Gastrocnemius medialis (tissue), 4 donors: ENCODE measurements at regions not wholly inside any gene's neighbourhood (a gene's known extent, or its start where the extent isn't known, plus 50 kb on each side); places are given as distances from the start of the nearest gene placed in this dataset.

Source experiments
- CTCF ChIP-seq, 5 experiments: fragments of 450-650 bp in 3 of 5; fragments of 200-600 bp in 2 of 5; sonication (generic) in 2 of 5; IDR thresholded peaks in 4 of 5; conservative IDR thresholded peaks in 1 of 5; 1 replicate in 4 of 5; 2 replicates in 1 of 5; pipeline ENCODE4 v1.5.1; 2016 to 2019; ENCODE audit warnings: antibody characterized with exemption in 5 of 5, mild to moderate bottlenecking in 3 of 5, moderate library complexity in 3 of 5
- POLR2A ChIP-seq, 2 donors: fragments of 450-650 bp; IDR thresholded peaks; one replicate each; pipeline ENCODE4 v1.6.1; 2017; ENCODE audit warnings: antibody characterized with exemption in 2 of 2, mild to moderate bottlenecking in 2 of 2, moderate library complexity in 2 of 2

- TF ChIP-seq POLR2A (IDR thresholded peaks at IDR 0.05): no peak
- TF ChIP-seq CTCF (IDR thresholded peaks at IDR 0.05 in 4 of 5, conservative IDR thresholded peaks at IDR 0.05 in 1 of 5): no peak
Observed at GRCh38 chr13:80528733-80529132, 187.8 kb upstream of the SPRY2 start.
